HG03354 (cell line): ENCODE measurements at regions not wholly inside any gene's neighbourhood (a gene's known extent, or its start where the extent isn't known, plus 50 kb on each side); places are given as distances from the start of the nearest gene placed in this dataset.
"Not testable (repeated sequence)": the region's sequence is repeated elsewhere in the genome, so short reads cannot be mapped to it uniquely, and the experiment has no call there.

ENCODE experiments used
- ATAC-seq: cut with Tn5 transposase; IDR thresholded peaks from one replicate; pipeline ENCODE4 v1.9.1; 2021; ENCODE audit warnings: mild to moderate bottlenecking; ENCODE audit not compliant: unreplicated experiment, poor library complexity, severe bottlenecking

GRCh38 chr4:19494961-19495360 is 756.7 kb upstream of the SLIT2 start:
- ATAC-seq, result no peak

GRCh38 chr4:19492606-19493005 is 759.1 kb upstream of the SLIT2 start:
- no peak for ATAC-seq

DNA sequence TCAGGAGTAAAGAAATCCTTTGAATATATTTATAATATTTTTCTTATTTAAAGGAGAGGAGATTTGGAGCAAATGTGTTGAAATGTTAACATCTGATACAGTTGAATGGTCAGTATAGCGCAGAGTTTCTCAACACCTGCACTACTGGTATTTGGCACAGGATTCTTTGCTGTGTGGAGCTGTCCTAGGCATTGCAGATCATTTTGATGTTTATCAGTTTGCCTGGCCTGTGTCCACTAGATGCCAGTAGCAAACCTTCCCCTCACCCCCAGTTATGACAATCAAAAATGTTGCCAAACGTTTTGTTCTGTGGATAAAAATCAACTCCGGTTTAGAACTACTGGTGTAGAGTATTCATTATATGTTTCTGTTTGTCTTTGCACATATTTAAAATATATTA is 765.3 kb upstream of the SLIT2 start:
- no peak for ATAC-seq

DNA sequence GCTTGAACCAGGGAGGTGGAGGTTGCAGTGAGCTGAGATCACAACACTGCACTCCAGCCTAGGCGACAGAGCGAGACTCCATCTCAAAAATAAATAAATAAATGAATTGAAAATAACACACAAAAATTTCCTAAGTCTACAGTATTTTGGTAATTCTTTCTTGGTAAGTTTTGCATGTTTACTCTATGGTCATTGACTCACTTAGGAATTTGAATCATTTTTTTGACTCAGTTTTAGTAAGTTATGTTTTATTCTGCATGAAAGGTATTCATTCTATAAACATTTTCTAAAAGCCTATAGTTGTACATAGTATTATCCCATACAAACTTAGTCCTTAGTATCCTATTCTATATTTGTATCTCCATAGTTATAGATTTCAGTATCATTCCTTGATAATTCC is 772.9 kb upstream of the SLIT2 start:
- ATAC-seq, result no peak

- ATAC-seq, result no peak
These were observed 778.1 kb upstream of the SLIT2 start for GRCh38 chr4:19473569-19473968.

GRCh38 chr4:19472666-19473065 is 779.0 kb upstream of the SLIT2 start:
- ATAC-seq, result no peak

DNA sequence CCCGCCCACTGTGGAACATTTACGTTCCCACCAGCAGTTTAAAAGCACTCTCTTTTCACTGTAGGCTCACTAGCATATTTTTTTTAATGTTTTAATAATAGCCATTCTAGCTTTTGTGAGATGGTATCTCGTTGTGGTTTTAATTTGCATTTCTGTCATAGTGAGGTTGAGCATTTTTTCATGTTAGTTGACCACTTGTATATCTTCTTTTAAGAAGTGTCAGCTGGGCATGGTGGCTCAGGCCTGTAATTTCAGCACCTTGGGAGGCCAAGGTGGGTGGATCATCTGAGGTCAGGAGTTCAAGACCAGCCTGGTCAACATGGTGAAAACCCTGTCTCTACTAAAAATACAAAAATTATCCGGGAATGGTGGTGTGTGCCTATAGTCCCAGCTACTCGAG is 781.7 kb upstream of the SLIT2 start:
- ATAC-seq, result not testable (repeated sequence)

DNA sequence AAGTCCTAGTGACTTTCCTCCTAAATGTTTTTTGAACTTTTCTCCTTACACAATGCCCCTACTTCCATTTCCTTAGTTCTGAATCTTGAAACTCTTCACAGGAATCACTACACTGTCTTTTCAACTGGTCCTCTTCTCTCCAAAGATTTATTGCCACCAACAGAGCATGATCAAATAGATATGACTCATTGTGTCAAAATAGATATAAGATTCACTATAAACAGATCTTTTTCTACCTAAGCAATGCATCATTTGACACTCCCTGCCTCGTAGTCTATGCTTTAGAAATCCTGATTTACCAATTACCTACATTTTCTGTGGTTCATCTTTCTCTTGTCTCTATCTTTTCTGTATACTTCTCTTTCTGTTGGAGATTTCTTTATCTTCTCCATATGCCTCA is 789.6 kb upstream of the SLIT2 start:
- no peak for ATAC-seq

DNA sequence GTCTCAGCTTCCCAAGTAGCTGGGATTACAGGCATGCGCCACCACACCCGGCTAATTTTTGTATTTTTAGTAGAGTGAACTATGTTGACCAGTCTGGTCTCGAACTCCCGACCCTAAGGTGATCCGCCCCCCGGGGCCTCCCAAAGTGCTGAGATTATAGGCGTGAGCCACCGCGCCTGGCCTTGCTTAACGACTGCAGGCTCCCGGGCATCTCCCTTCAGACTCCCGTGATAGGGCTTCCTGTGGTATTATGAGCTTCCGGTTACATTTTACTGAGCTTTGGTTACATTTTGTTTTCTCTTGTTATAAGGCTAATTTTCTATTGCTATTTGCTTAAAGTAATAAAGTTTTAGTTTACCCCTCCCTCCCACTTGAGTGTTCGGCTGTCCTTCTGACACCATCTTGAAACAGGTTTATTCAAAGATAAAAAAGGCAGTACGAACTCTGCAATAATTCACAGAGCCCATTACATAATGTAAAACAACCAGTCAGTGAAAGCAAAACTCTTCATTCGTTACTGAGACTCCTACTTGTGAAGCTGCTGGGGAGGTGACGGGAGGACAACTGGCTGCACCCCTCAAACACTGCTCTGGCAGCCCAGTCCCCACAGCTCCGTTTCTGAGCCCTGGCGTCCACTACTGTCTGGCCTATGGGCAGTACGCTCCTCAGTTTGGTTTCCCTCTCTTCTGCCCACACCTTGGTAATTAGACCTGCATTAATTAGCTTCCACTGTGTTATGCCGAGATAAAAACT is 795.7 kb upstream of the SLIT2 start:
- ATAC-seq, result no peak

GRCh38 chr4:19455196-19455595 is 796.5 kb upstream of the SLIT2 start:
- ATAC-seq, result no peak

DNA sequence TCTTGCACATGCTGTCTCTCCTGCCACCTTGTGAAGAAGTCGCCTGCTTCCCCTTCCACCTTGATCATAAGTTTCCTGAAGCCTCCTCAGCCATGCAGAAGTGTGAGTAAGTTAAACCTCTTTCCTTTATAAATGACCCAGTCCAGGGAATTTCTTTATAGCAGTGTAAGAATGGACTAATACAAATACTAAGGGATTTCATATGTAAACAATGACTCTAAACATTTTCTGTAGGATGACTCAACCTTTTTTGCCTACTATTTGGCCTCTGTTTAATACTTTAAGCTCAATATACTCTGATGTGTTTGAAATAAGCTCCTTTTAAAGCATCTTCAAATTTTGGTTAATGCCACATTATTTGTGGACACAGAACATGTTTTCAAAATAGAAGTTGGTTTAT is 813.5 kb upstream of the SLIT2 start:
- ATAC-seq, result no peak

- no peak for ATAC-seq
These were observed 814.7 kb upstream of the SLIT2 start for GRCh38 chr4:19437008-19437407.

GRCh38 chr4:19429684-19430083 is 822.0 kb upstream of the SLIT2 start:
- no peak for ATAC-seq

DNA sequence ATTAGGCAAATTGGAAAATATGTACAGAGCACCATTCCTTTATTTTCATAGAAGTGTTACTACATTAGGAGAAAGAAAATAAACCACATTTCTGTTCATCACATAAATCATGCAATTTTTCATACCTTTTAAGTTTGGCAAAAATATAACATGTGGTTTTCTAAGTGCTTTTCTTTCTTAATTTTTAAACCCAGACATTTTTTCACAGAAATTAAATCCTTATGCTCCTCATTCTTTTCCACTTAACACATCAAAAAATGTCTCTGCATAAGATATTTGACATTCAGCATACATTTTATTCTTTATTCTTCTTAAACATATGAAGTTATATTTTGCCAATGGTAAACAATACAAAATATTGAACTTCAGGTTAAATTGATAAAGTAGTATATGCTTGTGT is 826.6 kb upstream of the SLIT2 start:
- no peak for ATAC-seq

- ATAC-seq, result no peak
These were observed 834.4 kb upstream of the SLIT2 start for GRCh38 chr4:19417256-19417655.

DNA sequence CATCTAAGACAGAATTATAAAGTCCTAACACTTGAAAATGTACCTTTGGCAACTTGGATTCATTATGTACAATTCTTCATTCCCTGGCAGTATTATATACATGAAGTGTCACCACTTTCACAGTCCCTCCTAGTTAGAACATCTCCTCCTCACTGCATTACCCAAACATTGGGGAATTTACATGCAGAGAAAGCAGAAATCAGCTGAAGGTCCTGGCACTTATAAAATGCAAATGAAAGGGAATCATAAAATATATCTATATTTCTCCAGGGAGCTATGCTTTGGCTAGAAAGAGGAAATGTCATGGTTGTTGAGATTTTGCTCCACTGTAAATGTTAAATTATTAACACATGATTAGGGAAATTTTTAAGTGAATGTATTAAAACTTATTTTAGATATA is 835.6 kb upstream of the SLIT2 start:
- ATAC-seq, result no peak

DNA sequence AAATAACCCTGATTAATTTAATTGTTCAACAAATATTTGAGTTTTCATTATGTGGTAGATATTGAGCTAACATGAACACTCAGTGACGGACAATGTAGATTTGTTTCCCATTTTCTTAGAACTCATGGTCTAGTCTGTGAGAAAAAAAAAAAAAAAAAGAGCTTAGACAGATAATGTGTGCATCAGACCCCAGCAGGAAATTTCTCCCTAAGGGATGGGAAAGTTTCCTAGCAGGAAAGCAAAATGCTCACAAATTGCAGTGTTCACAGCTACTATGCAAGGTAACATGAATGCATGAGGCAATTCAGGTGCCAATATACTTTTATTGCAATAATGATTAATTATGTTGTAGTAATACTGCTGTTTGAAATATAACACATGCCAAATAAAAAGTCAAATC is 843.2 kb upstream of the SLIT2 start:
- no peak for ATAC-seq

DNA sequence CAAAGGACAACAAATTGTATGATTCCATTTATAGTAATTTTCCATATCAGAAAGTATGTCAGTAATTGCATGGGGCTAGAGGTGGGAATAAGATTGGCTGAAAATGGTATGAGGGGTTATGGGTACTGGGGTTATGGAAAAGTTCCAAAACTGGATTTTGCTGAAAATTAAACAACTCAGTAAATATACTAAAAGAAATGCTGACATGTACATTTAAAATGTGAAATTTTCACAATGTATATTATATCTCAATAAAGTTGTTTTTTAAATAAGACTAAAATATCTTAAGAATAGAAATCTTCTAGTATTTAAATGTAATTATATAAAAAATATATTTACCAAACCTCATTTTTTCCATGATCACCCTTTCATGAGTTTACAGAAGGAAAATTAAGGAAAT is 844.9 kb upstream of the SLIT2 start:
- ATAC-seq, result no peak

DNA sequence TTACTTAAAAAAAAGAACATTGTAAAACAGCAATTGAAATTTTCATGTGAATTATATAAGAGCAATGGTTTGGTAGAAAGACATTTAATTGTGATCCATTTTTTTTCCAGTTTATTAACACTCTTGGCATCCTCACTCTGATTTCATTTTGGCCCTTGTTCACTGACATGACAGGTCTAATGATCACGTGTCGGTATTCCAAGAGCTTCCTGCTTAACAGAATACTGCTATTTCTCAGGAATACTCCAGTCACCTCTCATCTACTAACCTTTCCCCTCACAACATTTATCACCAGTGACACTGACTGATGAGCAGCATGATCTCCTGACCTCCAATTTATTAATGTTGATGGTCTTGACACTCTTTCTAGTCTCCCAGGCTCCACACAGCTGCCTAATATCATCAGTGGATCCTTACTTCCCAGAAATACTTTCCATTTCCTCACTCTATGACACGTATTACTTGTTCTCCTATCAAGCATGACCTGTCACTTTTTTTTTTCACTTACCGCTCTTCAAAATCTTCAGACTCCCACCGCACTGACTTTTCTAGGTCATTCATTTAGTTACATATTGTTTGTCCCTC is 847.8 kb upstream of the SLIT2 start:
- ATAC-seq, result no peak

DNA sequence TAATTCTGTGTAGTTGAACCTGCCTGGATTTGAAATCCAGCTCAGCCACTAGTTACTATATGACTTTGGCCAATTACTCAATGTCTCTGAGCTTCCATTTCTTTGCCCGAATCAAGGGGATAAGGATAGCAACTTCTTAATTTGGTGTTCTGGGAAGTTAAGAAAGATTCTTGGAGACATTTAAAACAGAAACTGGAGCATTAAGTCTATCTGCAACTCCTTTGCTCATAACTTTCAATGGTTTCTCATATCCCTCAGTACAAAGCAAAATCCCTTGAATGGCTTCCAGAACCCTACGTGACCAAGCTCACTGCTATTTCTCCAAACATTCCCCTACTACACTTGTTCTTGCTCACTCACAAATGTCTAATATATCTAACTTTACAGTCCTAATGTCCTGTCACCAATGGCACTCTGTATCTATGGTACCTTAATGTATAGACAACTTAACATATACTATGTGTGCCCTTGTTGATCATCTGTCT is 849.1 kb upstream of the SLIT2 start:
- no peak for ATAC-seq

DNA sequence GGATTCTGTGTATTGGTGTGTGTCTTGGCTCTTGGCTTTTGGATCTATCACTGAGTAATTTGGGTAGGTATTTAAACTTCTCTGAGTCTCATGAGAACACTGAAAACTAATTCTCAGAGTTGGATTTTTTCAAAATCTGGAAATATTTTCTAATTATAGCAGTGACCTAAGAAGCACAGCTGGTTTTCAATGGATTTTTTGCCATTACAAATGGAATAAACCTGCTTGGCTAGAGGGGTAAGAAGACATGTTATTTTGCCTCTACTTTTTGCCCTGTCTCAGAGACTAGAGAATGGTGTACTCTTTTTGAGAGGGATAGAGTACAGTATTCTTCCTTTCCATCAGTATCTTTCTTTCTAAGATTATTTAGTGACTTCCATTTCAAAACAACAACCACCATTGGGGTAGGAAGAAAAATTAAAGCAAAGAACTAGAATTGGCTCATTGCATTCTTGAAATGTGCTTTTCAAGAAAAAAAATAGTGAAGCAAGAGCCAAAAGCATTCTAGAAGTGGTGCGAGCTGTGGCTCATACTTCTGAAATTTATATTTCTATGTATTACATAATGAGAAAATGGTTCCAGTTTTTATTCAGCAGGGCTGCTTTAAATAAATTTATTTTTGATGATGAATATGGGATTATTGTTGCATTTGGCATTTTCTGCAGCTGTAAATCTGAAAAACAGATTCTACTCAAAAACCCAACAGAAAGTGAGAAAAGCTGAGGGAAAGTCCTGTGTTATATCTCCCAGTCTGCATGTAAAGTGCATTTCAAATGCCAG is 850.2 kb upstream of the SLIT2 start:
- no peak for ATAC-seq
